B cell (primary cell): ENCODE measurements at regions not wholly inside any gene's neighbourhood (a gene's known extent, or its start where the extent isn't known, plus 50 kb on each side); places are given as distances from the start of the nearest gene placed in this dataset.

Experiments used
- CTCF ChIP-seq: fragments of 200-600 bp; IDR thresholded peaks from one replicate; pipeline ENCODE4 v1.8.0; 2022; ENCODE audit warnings: antibody characterized with exemption, mild to moderate bottlenecking
- EZH2 ChIP-seq: IDR thresholded peaks from 2 replicates; pipeline ENCODE4 v1.6.1; 2012; ENCODE audit warnings: borderline replicate concordance, low read depth, mild to moderate bottlenecking, moderate library complexity, low read length; ENCODE audit not compliant: insufficient read depth, poor library complexity, severe bottlenecking

- TF ChIP-seq CTCF (no peak), EZH2 (no peak)
Measured at GRCh38 chr6:27043244-27043643, 204.3 kb upstream of the PRSS16 start.
